ENCODE measurements at regions not wholly inside any gene's neighbourhood (a gene's known extent, or its start where the extent isn't known, plus 50 kb on each side); places are given as distances from the start of the nearest gene placed in this dataset.
A peak's percentile ranks its signal among the peaks of the same experiment; 100 is the strongest.

DNA sequence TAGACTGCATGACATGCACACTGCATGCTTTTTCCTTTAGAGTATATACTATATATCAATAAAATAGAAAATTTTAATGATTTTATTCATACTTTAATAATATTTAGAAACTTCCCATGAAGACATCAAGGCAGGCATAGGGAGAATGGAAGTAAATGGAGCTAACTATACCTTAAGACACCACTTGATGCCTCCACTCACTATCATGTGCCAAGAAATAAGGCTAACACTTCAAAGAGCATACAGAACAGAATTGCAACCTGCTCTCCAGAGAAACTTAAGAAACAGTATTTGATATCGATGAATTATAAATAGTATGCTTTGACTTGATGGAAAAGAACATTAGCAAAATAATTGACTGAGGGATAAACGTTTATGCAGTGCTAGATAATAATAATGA is 192.6 kb upstream of the MBNL1 start:
- Histone ChIP-seq H3K4me1 (ENCODE audit: low read depth) (peaks cover 4% of the 10 kb centered on the region), H3K9me3 (ENCODE audit: low read depth) (no peaks in the 10 kb centered on the region), H3K27me3 (no peaks in the 10 kb centered on the region), H3K36me3 (no peaks in the 10 kb centered on the region), H3K4me3 (no peak overlapping the region), H3K27ac (no peak overlapping the region)
- TF ChIP-seq CTCF (IDR thresholded peaks at IDR 0.05; ENCODE audit: low read depth, low read length) = no peak
- DNase-seq (ENCODE audit: low read depth in 1 of 2, low spot score in 1 of 2) = peak in 1 of 2 donors; percentile 45

- no peak for TF ChIP-seq CTCF (IDR thresholded peaks at IDR 0.05; ENCODE audit: low read depth, low read length)
- Histone ChIP-seq H3K27me3 (no peaks in the 10 kb centered on the region), H3K9me3 (ENCODE audit: low read depth) (no peaks in the 10 kb centered on the region), H3K36me3 (no peaks in the 10 kb centered on the region), H3K4me3 (no peak overlapping the region), H3K4me1 (ENCODE audit: low read depth) (no peaks in the 10 kb centered on the region), H3K27ac (no peak overlapping the region)
- DNase-seq (ENCODE audit: low read depth in 1 of 2, low spot score in 1 of 2) = no peak
Measured at GRCh38 chr3:152079980-152080379, 188.7 kb upstream of the MBNL1 start.

- Histone ChIP-seq H3K4me1 (ENCODE audit: low read depth) (no peaks in the 10 kb centered on the region), H3K27me3 (no peaks in the 10 kb centered on the region), H3K4me3 (no peak overlapping the region), H3K9me3 (ENCODE audit: low read depth) (no peaks in the 10 kb centered on the region), H3K36me3 (no peaks in the 10 kb centered on the region), H3K27ac (no peak overlapping the region)
- no peak for TF ChIP-seq CTCF (IDR thresholded peaks at IDR 0.05; ENCODE audit: low read depth, low read length)
- no peak for DNase-seq (ENCODE audit: low read depth in 1 of 2, low spot score in 1 of 2)
Measured at GRCh38 chr3:152083135-152083534, 185.6 kb upstream of the MBNL1 start.

GRCh38 chr3:152084441-152085158 is 184.1 kb upstream of the MBNL1 start:
- no peak for TF ChIP-seq CTCF (IDR thresholded peaks at IDR 0.05; ENCODE audit: low read depth, low read length)
- H3K36me3 ChIP-seq = no peaks in the 10 kb centered on the region
- H3K27me3 ChIP-seq = no peaks in the 10 kb centered on the region
- H3K4me1 ChIP-seq (ENCODE audit: low read depth) = no peaks in the 10 kb centered on the region
- no peaks in the 10 kb centered on the region for H3K9me3 ChIP-seq (ENCODE audit: low read depth)
- no peak overlapping the region for H3K4me3 ChIP-seq
- no peak overlapping the region for H3K27ac ChIP-seq
- no peak for DNase-seq (ENCODE audit: low read depth in 1 of 2, low spot score in 1 of 2)

- no peak for TF ChIP-seq CTCF (IDR thresholded peaks at IDR 0.05; ENCODE audit: low read depth, low read length)
- no peak for DNase-seq (ENCODE audit: low read depth in 1 of 2, low spot score in 1 of 2)
- Histone ChIP-seq H3K4me3 (no peak overlapping the region), H3K27me3 (no peaks in the 10 kb centered on the region), H3K9me3 (ENCODE audit: low read depth) (no peaks in the 10 kb centered on the region), H3K36me3 (no peaks in the 10 kb centered on the region), H3K27ac (no peak overlapping the region), H3K4me1 (ENCODE audit: low read depth) (no peaks in the 10 kb centered on the region)
Measured at GRCh38 chr3:152087153-152087552, 181.6 kb upstream of the MBNL1 start.

Data from cardiac muscle cell (in vitro differentiated cells and primary cell).